ENCODE measurements at regions not wholly inside any gene's neighbourhood (a gene's known extent, or its start where the extent isn't known, plus 50 kb on each side); places are given as distances from the start of the nearest gene placed in this dataset.
A peak's percentile ranks its signal among the peaks of the same experiment; 100 is the strongest.

GRCh38 chr2:40534528-40534927, 82.6 kb upstream of the SLC8A1 start:
- WGBS, 2 donors: 40 to 42% methylated on average over 3 of the region's 3 CpGs
- H3K4me1 ChIP-seq: peaks cover 0 to 37% (median 4%) of the 10 kb centered on the region in 9 donors
- H3K27ac ChIP-seq: no peak overlapping the region
- DNase-seq (no peak), ATAC-seq (peak in 1 of 8 donors; percentile 42)
- H3K9me3 ChIP-seq: peaks cover 0 to under 1% (median 0%) of the 10 kb centered on the region in 11 donors
- intact Hi-C loops (cut with DNase I): no loop called here
- no peak for TF ChIP-seq CTCF (IDR thresholded peaks at IDR 0.05)
- H3K4me3 ChIP-seq: no peak overlapping the region
- no peaks in the 10 kb centered on the region for H3K27me3 ChIP-seq
- peaks cover 0 to 4% (median 0%) of the 10 kb centered on the region in 9 donors for H3K36me3 ChIP-seq

GRCh38 chr2:40535972-40536371, 84.1 kb upstream of the SLC8A1 start:
- peaks cover 0 to 42% (median 5%) of the 10 kb centered on the region in 9 donors for H3K4me1 ChIP-seq
- ATAC-seq: no peak
- WGBS, 2 donors: 59 to 69% methylated on average over 4 of the region's 4 CpGs
- H3K27ac ChIP-seq: no peak overlapping the region
- no peak for DNase-seq
- no peaks in the 10 kb centered on the region for H3K9me3 ChIP-seq
- peaks cover 0 to 4% (median 0%) of the 10 kb centered on the region in 9 donors for H3K36me3 ChIP-seq
- H3K27me3 ChIP-seq: no peaks in the 10 kb centered on the region
- TF ChIP-seq CTCF (IDR thresholded peaks at IDR 0.05): no peak
- H3K4me3 ChIP-seq: no peak overlapping the region
- intact Hi-C loops (cut with DNase I): no loop called here

GRCh38 chr2:40540026-40540425, 88.1 kb upstream of the SLC8A1 start:
- ATAC-seq: no peak
- TF ChIP-seq CTCF (IDR thresholded peaks at IDR 0.05): no peak
- no peak overlapping the region for H3K27ac ChIP-seq
- H3K9me3 ChIP-seq: no peaks in the 10 kb centered on the region
- H3K27me3 ChIP-seq: no peaks in the 10 kb centered on the region
- H3K4me1 ChIP-seq: peaks cover 0 to 25% (median 0%) of the 10 kb centered on the region in 9 donors
- intact Hi-C loops (cut with DNase I): no loop called here
- H3K36me3 ChIP-seq: peaks cover 0 to 4% (median 0%) of the 10 kb centered on the region in 9 donors
- no peak overlapping the region for H3K4me3 ChIP-seq
- WGBS, 2 donors: 65 to 70% methylated on average over 3 of the region's 3 CpGs
- DNase-seq: no peak

- no peak for TF ChIP-seq CTCF (IDR thresholded peaks at IDR 0.05)
- ATAC-seq (no peak), DNase-seq (no peak)
- H3K4me1 ChIP-seq: peaks cover 0 to 6% (median 0%) of the 10 kb centered on the region in 9 donors
- H3K9me3 ChIP-seq: no peaks in the 10 kb centered on the region
- no peak overlapping the region for H3K4me3 ChIP-seq
- intact Hi-C loops (cut with DNase I): no loop called here
- no peak overlapping the region for H3K27ac ChIP-seq
- H3K36me3 ChIP-seq: no peaks in the 10 kb centered on the region
- 91 to 92% methylated on average over 2 of the region's 2 CpGs for WGBS, 2 donors
- H3K27me3 ChIP-seq: no peaks in the 10 kb centered on the region
Observed at GRCh38 chr2:40543381-40543780, 91.5 kb upstream of the SLC8A1 start.

All from heart right ventricle (tissue), 16 donors.